GM12892 (cell line): ENCODE measurements at regions not wholly inside any gene's neighbourhood (a gene's known extent, or its start where the extent isn't known, plus 50 kb on each side); places are given as distances from the start of the nearest gene placed in this dataset.

Experiments
- DNase-seq: peaks from one replicate; pipeline ENCODE4 v3.0.0; 2011; ENCODE audit not compliant: insufficient read length
- FAIRE-seq: peaks from 2 replicates; lab custom pipeline; 2011; peaks lifted over from hg19 to GRCh38; lab: Jason Lieb, UNC
- POLR2A ChIP-seq: IDR thresholded peaks from 2 replicates; pipeline ENCODE4 v1.6.1; 2011; ENCODE audit warnings: low read depth, low read length, control low read depth
- POLR2AphosphoS5 ChIP-seq: IDR thresholded peaks from 2 replicates; pipeline ENCODE4 v1.6.1; 2011; ENCODE audit warnings: low read depth, low read length, control low read depth
- TAF1 ChIP-seq: IDR thresholded peaks from 2 replicates; pipeline ENCODE4 v1.6.1; 2011; ENCODE audit warnings: low read depth, mild to moderate bottlenecking, control low read depth, low read length, borderline replicate concordance

DNA sequence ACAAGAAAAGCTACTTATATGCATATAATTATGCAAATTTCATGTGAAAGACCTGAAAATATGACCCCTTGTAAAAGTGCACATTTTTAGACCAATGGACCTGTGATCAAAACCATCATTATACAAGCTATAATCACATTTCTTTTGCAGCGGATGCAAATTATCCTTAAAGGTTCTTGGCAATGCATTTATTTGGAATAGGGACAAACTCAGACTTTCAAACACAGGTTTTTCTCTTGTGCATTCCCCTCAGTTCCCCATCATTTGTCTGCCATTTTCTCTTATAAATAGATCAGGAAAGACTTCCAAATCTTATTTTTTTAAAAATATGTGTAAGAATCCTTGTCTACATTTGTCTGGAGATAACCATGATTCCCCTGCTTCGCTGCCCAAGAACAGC is 954.2 kb upstream of the NRXN1 start:
- DNase-seq (no peak), FAIRE-seq (no peak)
- TF ChIP-seq POLR2A (no peak), TAF1 (no peak), POLR2AphosphoS5 (no peak)

- TF ChIP-seq POLR2A (no peak), POLR2AphosphoS5 (no peak), TAF1 (no peak)
- DNase-seq = no peak
- FAIRE-seq = no peak
Observed at GRCh38 chr2:51981783-51982182, 949.9 kb upstream of the NRXN1 start.

GRCh38 chr2:51976623-51977022 is 944.7 kb upstream of the NRXN1 start:
- no peak for DNase-seq
- no peak for TF ChIP-seq POLR2AphosphoS5
- TF ChIP-seq POLR2A = no peak
- FAIRE-seq = no peak

- DNase-seq = no peak
- FAIRE-seq = no peak
- TF ChIP-seq POLR2A (no peak), TAF1 (no peak), POLR2AphosphoS5 (no peak)
Observed at GRCh38 chr2:51971136-51971535, 939.2 kb upstream of the NRXN1 start.

- FAIRE-seq (no peak), DNase-seq (no peak)
- TF ChIP-seq POLR2A (no peak), POLR2AphosphoS5 (no peak), TAF1 (no peak)
Observed at GRCh38 chr2:51969347-51969746, 937.4 kb upstream of the NRXN1 start.

GRCh38 chr2:51960841-51961335 is 929.0 kb upstream of the NRXN1 start:
- DNase-seq (no peak), FAIRE-seq (no peak)
- TF ChIP-seq POLR2AphosphoS5 (no peak), POLR2A (no peak), TAF1 (no peak)

DNA sequence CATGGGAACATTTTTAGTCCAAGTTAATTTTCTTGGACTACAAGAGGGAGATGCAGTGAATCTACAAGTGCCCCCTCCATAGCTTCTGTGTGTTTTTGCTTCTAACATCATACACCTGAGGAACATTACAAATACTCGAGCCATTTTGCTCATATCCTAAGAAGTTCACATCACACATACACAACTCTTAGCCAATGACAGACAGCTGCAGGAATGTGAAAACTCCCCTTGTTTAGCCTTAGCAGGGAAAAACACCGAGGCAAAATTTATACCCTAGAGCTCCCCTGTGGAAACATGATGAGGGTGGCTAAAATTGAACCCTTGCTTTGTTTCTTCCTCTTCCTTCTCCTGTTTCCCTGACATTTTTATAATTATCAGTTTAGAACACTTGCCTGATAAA is 928.3 kb upstream of the NRXN1 start:
- DNase-seq (no peak), FAIRE-seq (no peak)
- no peak for TF ChIP-seq POLR2A

DNA sequence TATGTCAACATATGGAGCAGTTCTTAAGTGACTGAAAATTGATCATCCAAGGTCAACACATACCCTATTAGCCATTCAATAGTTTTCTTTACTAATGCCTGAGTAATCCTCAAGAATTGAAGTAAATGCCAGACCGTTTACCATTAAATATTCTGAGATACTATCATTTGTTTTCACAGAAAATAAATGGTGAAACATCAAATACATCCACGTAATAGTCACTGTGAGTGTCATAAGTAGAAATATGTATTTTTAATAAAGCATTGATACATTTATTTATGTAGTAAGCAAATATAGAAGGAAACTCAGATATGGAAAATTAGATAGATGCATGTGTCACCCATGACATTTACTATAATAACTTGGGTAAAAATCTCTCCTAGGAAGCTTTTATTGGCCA is 927.8 kb upstream of the NRXN1 start:
- TF ChIP-seq POLR2A (no peak), TAF1 (no peak), POLR2AphosphoS5 (no peak)
- no peak for DNase-seq
- no peak for FAIRE-seq

GRCh38 chr2:51953931-51954330 is 922.0 kb upstream of the NRXN1 start:
- DNase-seq = no peak
- TF ChIP-seq POLR2AphosphoS5 (no peak), POLR2A (no peak), TAF1 (no peak)
- FAIRE-seq = no peak

GRCh38 chr2:51921076-51921475 is 889.1 kb upstream of the NRXN1 start:
- TF ChIP-seq TAF1 = no peak
- no peak for TF ChIP-seq POLR2AphosphoS5
- TF ChIP-seq POLR2A = no peak
- FAIRE-seq = no peak
- DNase-seq = no peak

GRCh38 chr2:51920509-51920908 is 888.6 kb upstream of the NRXN1 start:
- no peak for FAIRE-seq
- no peak for TF ChIP-seq POLR2AphosphoS5
- TF ChIP-seq POLR2A = no peak
- TF ChIP-seq TAF1 = no peak
- DNase-seq = no peak

- FAIRE-seq (no peak), DNase-seq (no peak)
- TF ChIP-seq POLR2A (no peak), TAF1 (no peak), POLR2AphosphoS5 (no peak)
Observed at GRCh38 chr2:51919395-51919794, 887.5 kb upstream of the NRXN1 start.

- DNase-seq = no peak
- no peak for FAIRE-seq
- TF ChIP-seq POLR2A (no peak), POLR2AphosphoS5 (no peak), TAF1 (no peak)
Observed at GRCh38 chr2:51918113-51918512, 886.2 kb upstream of the NRXN1 start.
